HG03354 (cell line): ENCODE measurements at regions not wholly inside any gene's neighbourhood (a gene's known extent, or its start where the extent isn't known, plus 50 kb on each side); places are given as distances from the start of the nearest gene placed in this dataset.
A peak's percentile ranks its signal among the peaks of the same experiment; 100 is the strongest.
"Not testable (repeated sequence)": the region's sequence is repeated elsewhere in the genome, so short reads cannot be mapped to it uniquely, and the experiment has no call there.

Source experiments
- ATAC-seq: cut with Tn5 transposase; IDR thresholded peaks from one replicate; pipeline ENCODE4 v1.9.1; 2021; ENCODE audit warnings: mild to moderate bottlenecking; ENCODE audit not compliant: unreplicated experiment, poor library complexity, severe bottlenecking

DNA sequence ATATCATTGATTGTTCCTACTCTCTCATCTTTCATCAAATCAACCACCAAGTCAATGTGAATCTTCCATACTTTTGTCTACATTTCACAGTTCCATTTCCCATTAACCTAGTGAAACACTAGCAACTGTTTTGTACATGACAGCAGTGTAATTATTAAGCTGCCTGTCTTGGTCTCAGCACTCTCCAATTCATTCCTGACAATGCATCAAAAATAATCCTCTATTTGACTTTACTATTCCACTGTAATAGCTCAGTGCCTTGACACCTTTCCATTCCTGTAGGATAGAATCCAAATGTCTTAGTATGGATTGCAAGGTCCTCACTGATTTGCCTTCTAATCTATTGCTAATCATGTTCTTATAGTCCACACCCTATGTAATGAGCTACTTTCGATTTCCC, 2405.8 kb downstream of the PCDH7 start:
- no peak for ATAC-seq

- not testable (repeated sequence) for ATAC-seq
Observed at GRCh38 chr4:33130662-33131061, 2410.5 kb downstream of the PCDH7 start.

DNA sequence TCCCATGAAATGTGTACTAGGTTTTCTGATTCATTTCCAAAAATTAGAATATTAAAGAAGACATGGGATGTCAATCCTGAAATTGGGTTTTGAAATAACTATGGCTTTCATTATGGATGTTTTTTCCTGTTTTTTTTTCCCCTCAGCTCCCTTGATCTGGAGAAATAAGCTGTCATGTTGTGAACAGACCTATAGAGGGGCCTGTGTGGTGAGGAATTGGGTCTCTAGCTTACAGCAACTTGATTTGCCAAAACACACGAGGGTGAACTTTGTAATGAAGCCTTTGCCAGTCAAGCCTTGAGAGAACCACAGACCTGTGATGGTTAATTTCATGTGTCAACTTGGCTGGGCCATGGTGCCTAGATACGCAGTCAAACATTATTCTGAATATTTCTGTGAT, 2413.6 kb downstream of the PCDH7 start:
- ATAC-seq, result no peak

DNA sequence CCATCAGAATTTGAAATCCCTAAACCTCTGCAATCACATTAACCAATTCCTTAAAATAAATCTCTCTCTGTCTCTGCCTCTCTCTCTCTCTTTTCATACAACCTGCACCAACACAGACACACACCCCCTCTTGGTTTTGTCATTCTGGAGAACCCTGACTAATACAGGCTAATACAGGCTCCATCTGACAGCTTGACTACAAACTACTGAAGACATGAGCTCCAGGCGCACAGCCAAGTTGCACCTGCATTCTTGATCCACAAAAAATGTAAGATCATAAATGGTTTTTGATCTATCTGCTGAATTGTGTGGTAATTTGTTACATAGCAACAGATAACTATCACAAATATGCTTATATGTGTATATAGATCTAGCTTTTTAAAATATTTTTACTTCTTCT, 2414.2 kb downstream of the PCDH7 start:
- ATAC-seq, result no peak

DNA sequence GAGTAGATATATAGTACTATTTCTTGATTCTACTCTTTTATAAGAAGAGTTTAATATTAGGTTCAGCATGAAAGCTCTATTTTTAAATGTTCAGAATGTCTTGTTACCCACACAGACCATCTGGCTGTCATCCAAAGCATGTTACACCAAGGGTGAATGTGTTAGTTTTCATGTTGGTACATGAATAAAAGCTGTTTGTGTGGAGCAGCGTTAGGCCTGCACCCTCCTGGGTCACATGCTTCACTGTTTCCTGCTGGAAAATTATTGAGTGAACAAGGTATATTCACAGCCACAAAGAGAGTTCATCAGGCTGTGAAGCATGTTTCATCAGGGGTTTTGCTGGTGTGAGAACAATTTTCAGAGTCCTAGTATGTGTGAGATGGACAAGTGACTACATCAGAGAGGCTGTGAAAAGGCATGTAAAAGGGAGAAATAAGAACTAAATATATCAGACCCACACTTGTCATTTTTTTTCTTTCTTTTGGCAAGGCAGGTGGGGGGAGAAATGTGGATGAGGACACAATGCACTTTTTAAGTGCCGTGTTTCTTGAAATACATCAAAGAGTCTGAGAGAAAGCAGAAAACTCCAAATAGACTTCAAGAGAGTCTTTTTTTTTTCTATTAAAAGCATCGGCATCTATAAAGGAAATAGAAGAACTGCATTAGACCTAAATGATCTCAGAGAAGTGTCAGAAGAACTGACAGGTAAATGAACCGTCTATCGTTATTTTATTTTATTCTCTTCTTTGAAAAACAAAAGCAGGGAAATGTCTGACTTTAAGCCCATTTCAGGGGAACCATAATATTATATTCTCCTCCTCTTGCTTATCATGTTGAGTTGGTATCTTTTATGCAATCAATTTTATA, 2429.7 kb downstream of the PCDH7 start:
- ATAC-seq, result no peak

DNA sequence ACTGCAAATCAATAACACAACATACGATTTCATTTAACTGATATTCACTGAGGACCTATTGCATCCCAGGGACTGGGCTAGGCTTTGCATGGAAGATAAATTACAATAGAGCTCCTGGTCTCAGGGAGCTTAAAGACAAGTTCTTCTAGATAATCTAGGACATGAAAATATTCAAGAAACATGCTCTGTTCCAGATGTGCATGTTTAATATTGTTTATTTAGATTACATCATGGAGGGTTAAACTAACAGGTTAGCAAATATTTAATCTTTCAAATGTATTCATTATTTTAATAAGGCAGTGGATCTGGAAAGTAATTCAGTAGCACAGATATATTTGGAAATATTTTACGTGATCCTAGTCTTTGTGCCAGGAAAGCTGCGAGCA, 2430.3 kb downstream of the PCDH7 start:
- no peak for ATAC-seq

- ATAC-seq, result peak; percentile 57
Observed at GRCh38 chr4:33160126-33160525, 2440.0 kb downstream of the PCDH7 start.

DNA sequence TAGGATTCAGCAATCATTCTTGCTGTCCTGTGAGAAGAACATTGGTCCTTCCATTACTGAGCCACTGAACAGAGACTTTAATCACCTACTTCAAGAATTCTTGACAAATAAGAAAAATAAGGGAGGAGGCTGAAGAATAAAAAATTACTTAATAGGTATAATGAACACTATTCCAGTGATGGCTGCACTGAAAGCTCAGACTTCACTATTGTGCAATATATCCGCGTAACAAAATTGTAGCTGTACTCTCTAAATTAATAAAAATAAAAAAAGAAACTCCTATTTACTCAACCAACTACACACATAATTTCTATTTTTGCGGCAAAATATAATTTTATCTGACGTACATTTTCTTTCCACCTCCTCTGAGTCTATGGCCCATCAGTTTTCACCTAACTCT, 2441.0 kb downstream of the PCDH7 start:
- ATAC-seq, result no peak

DNA sequence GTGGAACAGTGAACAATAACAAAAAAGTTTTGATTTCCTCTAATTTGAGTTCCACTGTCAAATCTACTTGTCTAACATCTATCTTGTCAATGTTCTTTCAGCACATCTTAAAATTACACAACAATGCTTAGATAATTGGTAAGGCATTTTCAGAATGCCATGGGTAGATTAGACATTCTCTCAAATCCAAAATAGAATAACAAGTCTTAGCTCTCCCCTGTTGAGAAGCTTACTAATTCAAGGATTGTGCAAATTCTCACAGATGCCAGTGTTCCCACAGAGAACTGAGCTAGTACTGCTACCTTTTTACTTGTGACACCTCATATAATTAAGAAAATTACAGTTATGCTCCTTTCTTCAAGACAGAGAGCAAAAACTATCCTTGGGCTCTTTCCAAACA, 2442.0 kb downstream of the PCDH7 start:
- ATAC-seq, result no peak

DNA sequence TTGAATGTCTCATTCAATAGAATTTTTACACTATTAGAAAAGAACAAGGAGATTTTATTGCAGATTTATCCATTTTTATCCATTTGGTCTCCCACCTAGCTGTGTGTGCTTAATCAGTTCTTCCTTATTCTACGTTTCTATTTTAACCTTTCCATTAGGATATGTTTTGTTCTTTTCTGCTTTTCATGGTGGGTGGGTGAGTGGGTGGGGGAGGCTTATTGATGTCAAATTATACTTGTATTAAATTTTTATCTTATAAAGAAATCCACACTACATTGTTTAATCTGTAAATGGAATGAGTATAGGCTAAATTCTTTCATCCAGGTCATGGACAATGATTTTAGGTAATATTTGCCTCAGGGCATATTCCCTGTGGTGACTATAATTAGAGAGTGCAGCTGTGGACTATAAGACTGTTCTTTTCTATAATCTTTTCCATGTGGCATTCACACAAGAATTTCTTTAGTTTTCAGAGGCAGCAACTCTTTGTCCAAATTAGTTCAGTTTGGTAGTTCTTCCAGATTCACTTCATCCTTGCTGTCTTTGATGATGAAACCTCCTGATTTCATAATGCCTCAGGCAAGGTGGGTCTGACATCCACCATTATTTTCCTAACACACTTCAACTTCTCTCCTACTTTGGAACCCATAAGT, 2451.8 kb downstream of the PCDH7 start:
- ATAC-seq, result no peak

- no peak for ATAC-seq
Observed at GRCh38 chr4:33176566-33176965, 2456.4 kb downstream of the PCDH7 start.

- peak; percentile 96 for ATAC-seq
Observed at GRCh38 chr4:33184657-33185290, 2464.6 kb downstream of the PCDH7 start.

DNA sequence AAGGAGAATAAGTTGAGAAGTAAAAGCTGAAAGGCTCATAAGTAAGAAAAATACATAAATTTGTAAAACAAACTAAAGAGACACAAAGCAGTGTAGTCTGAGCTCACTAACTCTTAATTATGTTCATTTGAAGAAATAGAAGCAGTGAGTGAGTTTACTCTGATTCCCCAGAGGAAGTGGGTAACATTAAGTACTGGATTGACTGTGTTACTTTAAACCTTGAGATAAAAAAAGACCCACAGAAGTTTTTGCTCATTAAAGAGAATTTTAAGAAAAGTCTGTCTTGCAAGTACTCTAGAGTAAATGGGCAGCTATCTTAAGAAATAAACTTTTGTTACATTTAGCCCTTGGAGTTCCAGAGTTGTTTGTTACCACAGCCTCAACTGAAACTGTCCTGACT, 2466.9 kb downstream of the PCDH7 start:
- peak; percentile 46 for ATAC-seq

DNA sequence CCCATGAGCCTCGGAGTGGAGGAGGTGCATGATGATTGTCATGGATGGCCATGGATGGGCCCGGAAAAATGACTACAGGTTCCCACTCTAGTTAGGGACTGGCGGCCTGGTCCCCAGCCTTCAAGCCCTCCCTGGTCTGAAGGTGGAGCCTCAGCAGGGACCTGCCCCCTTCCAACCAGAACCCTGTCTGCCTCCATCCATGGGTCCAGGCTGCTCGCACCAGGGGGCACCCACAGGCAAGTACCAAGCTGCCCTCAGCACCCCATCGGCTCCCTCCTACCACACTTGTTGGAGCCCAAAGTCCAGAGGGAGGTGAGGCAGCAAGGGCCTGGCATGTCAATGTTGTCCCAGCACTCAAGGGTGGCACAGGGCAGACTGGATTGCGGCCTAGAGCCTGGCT, 2468.6 kb downstream of the PCDH7 start:
- no peak for ATAC-seq

GRCh38 chr4:33189169-33189568, 2469.0 kb downstream of the PCDH7 start:
- ATAC-seq, result no peak

GRCh38 chr4:33193109-33193508, 2472.9 kb downstream of the PCDH7 start:
- ATAC-seq, result no peak

GRCh38 chr4:33200377-33200776, 2480.2 kb downstream of the PCDH7 start:
- ATAC-seq, result no peak

DNA sequence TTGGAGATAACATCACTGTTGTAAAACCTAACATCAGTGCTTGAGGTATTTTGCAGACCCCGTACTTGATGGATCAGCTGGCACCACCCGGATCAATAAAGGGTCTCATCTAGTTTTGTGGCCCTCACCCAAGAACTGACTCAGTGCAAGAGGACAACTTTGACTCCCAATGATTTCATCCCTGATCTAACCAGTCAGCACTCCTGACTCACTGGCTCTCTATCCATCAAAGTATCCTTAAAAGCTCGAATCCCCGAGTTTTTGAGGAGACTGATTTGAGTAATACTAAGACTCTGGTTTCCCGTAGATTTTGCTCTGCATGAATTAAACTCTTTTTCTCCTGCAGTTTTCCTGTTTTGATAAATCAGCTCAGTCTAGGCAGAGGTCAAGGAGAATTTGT, 2498.1 kb downstream of the PCDH7 start:
- ATAC-seq, result no peak

GRCh38 chr4:33226133-33226532, 2506.0 kb downstream of the PCDH7 start:
- ATAC-seq, result peak; percentile 98

- ATAC-seq, result no peak
Observed at GRCh38 chr4:33226783-33227182, 2506.6 kb downstream of the PCDH7 start.

DNA sequence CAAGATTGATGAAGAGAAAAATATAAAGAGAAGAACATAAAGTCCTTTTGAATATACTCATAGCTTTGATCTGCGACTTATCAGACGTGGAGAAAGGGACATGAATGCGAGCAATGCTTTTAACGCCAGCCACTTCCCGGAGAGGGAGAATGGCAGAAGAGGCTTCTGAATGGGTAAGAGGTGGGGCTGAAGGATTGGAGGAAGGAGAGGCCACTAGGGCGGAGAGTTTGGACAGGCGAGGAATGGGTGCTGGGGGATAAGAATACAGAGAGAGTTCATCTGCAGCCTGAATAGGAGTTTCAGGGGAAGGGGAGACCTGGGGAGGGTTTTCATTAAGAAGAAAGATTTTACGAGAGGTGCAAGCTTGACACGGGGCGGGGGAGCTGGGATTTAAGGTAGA, 2534.9 kb downstream of the PCDH7 start:
- no peak for ATAC-seq
